ENCODE measurements at regions not wholly inside any gene's neighbourhood (a gene's known extent, or its start where the extent isn't known, plus 50 kb on each side); places are given as distances from the start of the nearest gene placed in this dataset.

GRCh38 chr11:112613051-112613972, 347.9 kb upstream of the NCAM1 start:
- Histone ChIP-seq H3K23ac (ENCODE audit: low read depth, low read length) (no peak overlapping the region), H4K20me1 (ENCODE audit: insufficient read depth, low read length) (no peaks in the 10 kb centered on the region), H3K4me3 (ENCODE audit: insufficient read depth, low read depth, low read length) (no peak overlapping the region), H2BK120ac (ENCODE audit: low read depth, low read length) (no peak overlapping the region), H2BK5ac (ENCODE audit: low read depth, low read length, poor library complexity, severe bottlenecking) (no peak overlapping the region), H3K56ac (ENCODE audit: extremely low read depth, insufficient read depth, low read length) (no peak overlapping the region), H3K9me1 (ENCODE audit: insufficient read depth, low read length) (no peaks in the 10 kb centered on the region), H4K8ac (ENCODE audit: low read depth in 2 of 2, low read length in 2 of 2) (no peak overlapping the region), H2BK20ac (ENCODE audit: low read depth, low read length) (no peak overlapping the region), H3K27me3 (ENCODE audit: control insufficient read depth, insufficient read depth, low read length) (no peaks in the 10 kb centered on the region), H3K27ac (ENCODE audit: insufficient read depth, low read length) (no peak overlapping the region), H3K4ac (ENCODE audit: low read depth, low read length) (no peak overlapping the region), H3K36me3 (ENCODE audit: control insufficient read depth, insufficient read depth, low read length) (no peaks in the 10 kb centered on the region), H2BK15ac (ENCODE audit: low read depth, low read length) (no peak overlapping the region), H2AK5ac (ENCODE audit: low read depth, low read length) (no peak overlapping the region), H3K14ac (replicated peaks; ENCODE audit: low read depth, low read length) (no peak overlapping the region), H2AK9ac (replicated peaks; ENCODE audit: low read depth, low read length, poor library complexity) (no peak overlapping the region), H3K9ac (ENCODE audit: low read depth, low read length) (no peak overlapping the region), H4K5ac (ENCODE audit: low read depth, low read length) (no peak overlapping the region), H3K4me1 (ENCODE audit: control insufficient read depth, insufficient read depth, low read length) (no peaks in the 10 kb centered on the region), H3K18ac (ENCODE audit: low read depth, low read length) (no peak overlapping the region), H3K9me3 (ENCODE audit: control insufficient read depth, insufficient read depth, low read length) (no peaks in the 10 kb centered on the region), H3K4me2 (ENCODE audit: low read depth, low read length) (no peak overlapping the region), H2AFZ (replicated peaks; ENCODE audit: low read length, poor library complexity) (no peak overlapping the region), H3K79me1 (ENCODE audit: low read depth in 1 of 2, low read length in 2 of 2) (no peaks in the 10 kb centered on the region), H4K91ac (ENCODE audit: insufficient read depth, low read depth, low read length) (no peak overlapping the region)
- DNase-seq (peak; percentile 34), ATAC-seq (ENCODE audit: low read depth) (peak; percentile 29; the same call in 1 of the 2 replicates)
- BruUV-seq (replicated peaks), result no TSS peak
- dilution Hi-C loops (cut with HindIII; ENCODE audit: low sequenced_read_pairs, unreplicated experiment) (no loop called here), in situ Hi-C loops (cut with MboI; ENCODE audit: low sequenced_read_pairs) (no loop called here), intact Hi-C loops (cut with micrococcal nuclease) (no loop called here)
- ChIA-PET POLR2A (ENCODE audit: unreplicated experiment) (no interaction called here), CTCF (interaction anchor here (1.2 kb wide), 1 partner anchor 25 kb away, joined by 3 read pairs; no protein-coding TSS in a partner anchor)
- no peak for TF ChIP-seq MAFK (IDR thresholded peaks at IDR 0.05; ENCODE audit: low read depth, low read length)
- TF ChIP-seq MXI1 (IDR thresholded peaks at IDR 0.05; ENCODE audit: borderline replicate concordance, low read depth, low read length), result no peak
- TF ChIP-seq CHD1 (IDR thresholded peaks at IDR 0.05; ENCODE audit: low read depth, low read length), result no peak
- TF ChIP-seq FOS (IDR thresholded peaks at IDR 0.05; ENCODE audit: low read depth, low read length), result no peak
- TF ChIP-seq RFX5 (IDR thresholded peaks at IDR 0.05; ENCODE audit: low read depth, low read length), result no peak
- no peak for TF ChIP-seq RCOR1 (IDR thresholded peaks at IDR 0.05; ENCODE audit: insufficient replicate concordance, low read length)
- TF ChIP-seq, protein P1, sequence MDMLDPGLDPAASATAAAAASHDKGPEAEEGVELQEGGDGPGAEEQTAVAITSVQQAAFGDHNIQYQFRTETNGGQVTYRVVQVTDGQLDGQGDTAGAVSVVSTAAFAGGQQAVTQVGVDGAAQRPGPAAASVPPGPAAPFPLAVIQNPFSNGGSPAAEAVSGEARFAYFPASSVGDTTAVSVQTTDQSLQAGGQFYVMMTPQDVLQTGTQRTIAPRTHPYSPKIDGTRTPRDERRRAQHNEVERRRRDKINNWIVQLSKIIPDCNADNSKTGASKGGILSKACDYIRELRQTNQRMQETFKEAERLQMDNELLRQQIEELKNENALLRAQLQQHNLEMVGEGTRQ (IDR thresholded peaks at IDR 0.05; ENCODE audit: low read depth, low read length), result no peak
- TF ChIP-seq BHLHE40 (IDR thresholded peaks at IDR 0.05; ENCODE audit: low read depth, low read length), result no peak
- 46% methylated on average over 3 of the region's 8 CpGs; no CpG with 5 or more reads in 1 of the 2 experiments for WGBS, 2 experiments (ENCODE audit: extremely low coverage in 2 of 2, insufficient read length in 1 of 2)
